ENCODE measurements at regions not wholly inside any gene's neighbourhood (a gene's known extent, or its start where the extent isn't known, plus 50 kb on each side); places are given as distances from the start of the nearest gene placed in this dataset.
"Not testable (repeated sequence)": the region's sequence is repeated elsewhere in the genome, so short reads cannot be mapped to it uniquely, and the experiment has no call there.

GRCh38 chr6:60567447-60568187 is 1718.4 kb downstream of the KHDRBS2 start:
- TF ChIP-seq CTCF, EP300, POLR2AphosphoS5, POLR2A (IDR thresholded peaks at IDR 0.05): not testable (repeated sequence)
